ENCODE measurements at regions not wholly inside any gene's neighbourhood (a gene's known extent, or its start where the extent isn't known, plus 50 kb on each side); places are given as distances from the start of the nearest gene placed in this dataset.

GRCh38 chrX:13232484-13232883 is 87.4 kb downstream of the ATXN3L start:
- DNase-seq (ENCODE audit: low read depth in 2 of 2): peak in 1 of 2 donors; percentile 20
- H3K4me3 ChIP-seq (replicated peaks in 1 of 2; ENCODE audit: low read depth in 2 of 2, low read length in 2 of 2): no peak overlapping the region

GRCh38 chrX:13226214-13226613 is 93.6 kb downstream of the ATXN3L start:
- DNase-seq (ENCODE audit: low read depth in 2 of 2): no peak
- TF ChIP-seq, protein P1, sequence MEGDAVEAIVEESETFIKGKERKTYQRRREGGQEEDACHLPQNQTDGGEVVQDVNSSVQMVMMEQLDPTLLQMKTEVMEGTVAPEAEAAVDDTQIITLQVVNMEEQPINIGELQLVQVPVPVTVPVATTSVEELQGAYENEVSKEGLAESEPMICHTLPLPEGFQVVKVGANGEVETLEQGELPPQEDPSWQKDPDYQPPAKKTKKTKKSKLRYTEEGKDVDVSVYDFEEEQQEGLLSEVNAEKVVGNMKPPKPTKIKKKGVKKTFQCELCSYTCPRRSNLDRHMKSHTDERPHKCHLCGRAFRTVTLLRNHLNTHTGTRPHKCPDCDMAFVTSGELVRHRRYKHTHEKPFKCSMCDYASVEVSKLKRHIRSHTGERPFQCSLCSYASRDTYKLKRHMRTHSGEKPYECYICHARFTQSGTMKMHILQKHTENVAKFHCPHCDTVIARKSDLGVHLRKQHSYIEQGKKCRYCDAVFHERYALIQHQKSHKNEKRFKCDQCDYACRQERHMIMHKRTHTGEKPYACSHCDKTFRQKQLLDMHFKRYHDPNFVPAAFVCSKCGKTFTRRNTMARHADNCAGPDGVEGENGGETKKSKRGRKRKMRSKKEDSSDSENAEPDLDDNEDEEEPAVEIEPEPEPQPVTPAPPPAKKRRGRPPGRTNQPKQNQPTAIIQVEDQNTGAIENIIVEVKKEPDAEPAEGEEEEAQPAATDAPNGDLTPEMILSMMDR (IDR thresholded peaks at IDR 0.05; ENCODE audit: low read depth, low read length): no peak
- no peak overlapping the region for H3K4me3 ChIP-seq (replicated peaks in 1 of 2; ENCODE audit: low read depth in 2 of 2, low read length in 2 of 2)

More at GRCh38 chrX:13232484-13232883, 87.4 kb downstream of the ATXN3L start:
- TF ChIP-seq, protein P1 (IDR thresholded peaks at IDR 0.05; ENCODE audit: low read depth, low read length): no peak

- TF ChIP-seq, protein P1 (IDR thresholded peaks at IDR 0.05; ENCODE audit: low read depth, low read length): peak; percentile 19
- no peak overlapping the region for H3K4me3 ChIP-seq (replicated peaks in 1 of 2; ENCODE audit: low read depth in 2 of 2, low read length in 2 of 2)
- DNase-seq (ENCODE audit: low read depth in 2 of 2): peak; percentile 91 to 96
Measured at GRCh38 chrX:13223868-13224567, 95.8 kb downstream of the ATXN3L start.

- peak; percentile 12 to 32 for DNase-seq (ENCODE audit: low read depth in 2 of 2)
- no peak overlapping the region for H3K4me3 ChIP-seq (replicated peaks in 1 of 2; ENCODE audit: low read depth in 2 of 2, low read length in 2 of 2)
Measured at GRCh38 chrX:13220916-13221315, 98.9 kb downstream of the ATXN3L start.

DNA sequence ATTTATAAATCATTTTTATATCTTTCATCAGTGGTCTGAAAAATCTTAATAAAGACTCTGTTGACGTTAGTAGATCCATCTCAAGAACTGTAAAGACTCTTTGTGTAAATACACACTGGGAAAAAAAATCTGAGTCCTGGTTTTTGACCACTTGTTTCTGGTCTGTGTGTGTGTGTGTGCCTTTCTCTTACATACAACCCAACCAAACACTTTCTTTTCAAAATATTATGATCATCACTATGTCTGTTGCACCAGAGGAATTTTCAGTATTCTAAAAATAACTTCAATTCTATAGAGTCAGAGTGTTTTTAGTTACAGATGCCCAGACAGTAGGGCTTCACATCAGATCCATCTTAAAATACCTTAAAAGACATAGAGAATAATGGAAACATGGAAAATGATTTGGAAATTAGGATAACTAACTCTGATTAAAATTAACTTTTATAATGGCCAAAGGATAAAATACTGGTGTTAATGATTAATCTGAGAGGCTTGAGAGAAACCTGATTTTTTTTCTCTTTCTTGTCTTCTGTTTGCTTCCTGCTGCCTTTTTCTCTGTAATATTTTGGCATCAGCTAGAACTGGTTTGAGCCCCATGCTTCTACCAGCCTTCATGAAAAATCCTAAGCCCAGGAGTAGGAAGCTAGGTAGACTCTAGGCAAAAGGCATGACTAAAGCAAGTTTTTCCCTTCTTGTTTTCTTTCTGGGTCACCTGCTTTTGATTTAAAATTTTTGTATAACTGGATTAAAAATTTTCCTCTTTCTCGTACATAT is 99.7 kb downstream of the ATXN3L start:
- no peak overlapping the region for H3K4me3 ChIP-seq (replicated peaks in 1 of 2; ENCODE audit: low read depth in 2 of 2, low read length in 2 of 2)
- DNase-seq (ENCODE audit: low read depth in 2 of 2): peak in 1 of 2 donors; percentile 19
- TF ChIP-seq, protein P1 (IDR thresholded peaks at IDR 0.05; ENCODE audit: low read depth, low read length): no peak

More at GRCh38 chrX:13220916-13221315, 98.9 kb downstream of the ATXN3L start:
- TF ChIP-seq, protein P1 (IDR thresholded peaks at IDR 0.05; ENCODE audit: low read depth, low read length): no peak

GRCh38 chrX:13218758-13219157 is 101.1 kb downstream of the ATXN3L start:
- DNase-seq (ENCODE audit: low read depth in 2 of 2): no peak
- TF ChIP-seq, protein P1 (IDR thresholded peaks at IDR 0.05; ENCODE audit: low read depth, low read length): no peak
- H3K4me3 ChIP-seq (replicated peaks in 1 of 2; ENCODE audit: low read depth in 2 of 2, low read length in 2 of 2): no peak overlapping the region

Measured in cardiac fibroblast (primary cell).